ENCODE measurements at regions not wholly inside any gene's neighbourhood (a gene's known extent, or its start where the extent isn't known, plus 50 kb on each side); places are given as distances from the start of the nearest gene placed in this dataset.

GRCh38 chr16:35308674-35309073 lies 1849.3 kb downstream of the TP53TG3F start:
- Histone ChIP-seq H3K4me3 (no peak overlapping the region), H3K79me2 (ENCODE audit: insufficient read depth) (no peaks in the 10 kb centered on the region), H3K27ac (no peak overlapping the region), H3K4me2 (ENCODE audit: unreplicated experiment) (no peak overlapping the region), H3K36me3 (ENCODE audit: low read depth) (no peaks in the 10 kb centered on the region), H3K4me1 (ENCODE audit: insufficient read depth) (no peaks in the 10 kb centered on the region), H3K9me2 (ENCODE audit: insufficient read depth) (no peaks in the 10 kb centered on the region), H4K20me1 (ENCODE audit: insufficient read depth) (no peaks in the 10 kb centered on the region), H3K9me3 (ENCODE audit: low read depth) (no peaks in the 10 kb centered on the region), H3F3A (ENCODE audit: insufficient read depth) (no peaks in the 10 kb centered on the region), H3K27me3 (replicated peaks; ENCODE audit: insufficient read depth) (no peaks in the 10 kb centered on the region), H3K9ac (no peak overlapping the region), H2AFZ (no peak overlapping the region)
- TF ChIP-seq EZH2 (IDR thresholded peaks at IDR 0.05; ENCODE audit: insufficient read depth, poor library complexity, severe bottlenecking) (no peak), EZH2phosphoT487 (IDR thresholded peaks at IDR 0.05; ENCODE audit: insufficient read depth, low read depth) (no peak)
- 24 to 28% methylated on average over 5 of the region's 5 CpGs for WGBS, 2 experiments (ENCODE audit: low coverage in 1 of 2, low lambda C conversion rate in 2 of 2, missing lambda C conversion rate in 2 of 2)
- in situ Hi-C loops (cut with MboI), result no loop called here
- no peak for DNase-seq

- no peaks in the 10 kb centered on the region for H3K9me3 ChIP-seq (ENCODE audit: low read depth)
- no peaks in the 10 kb centered on the region for H3K79me2 ChIP-seq (ENCODE audit: insufficient read depth)
- in situ Hi-C loops (cut with MboI), result no loop called here
- H3K9ac ChIP-seq, result no peak overlapping the region
- no peaks in the 10 kb centered on the region for H4K20me1 ChIP-seq (ENCODE audit: insufficient read depth)
- H3K27ac ChIP-seq, result no peak overlapping the region
- no peaks in the 10 kb centered on the region for H3K27me3 ChIP-seq (replicated peaks; ENCODE audit: insufficient read depth)
- WGBS, 2 experiments (ENCODE audit: low coverage in 1 of 2, low lambda C conversion rate in 2 of 2, missing lambda C conversion rate in 2 of 2), result 36 to 43% methylated on average over 3 of the region's 3 CpGs
- no peak overlapping the region for H3K4me3 ChIP-seq
- no peaks in the 10 kb centered on the region for H3F3A ChIP-seq (ENCODE audit: insufficient read depth)
- no peak overlapping the region for H3K4me2 ChIP-seq (ENCODE audit: unreplicated experiment)
- no peak for DNase-seq
- no peaks in the 10 kb centered on the region for H3K9me2 ChIP-seq (ENCODE audit: insufficient read depth)
- H3K36me3 ChIP-seq (ENCODE audit: low read depth), result no peaks in the 10 kb centered on the region
- TF ChIP-seq EZH2phosphoT487 (IDR thresholded peaks at IDR 0.05; ENCODE audit: insufficient read depth, low read depth) (no peak), EZH2 (IDR thresholded peaks at IDR 0.05; ENCODE audit: insufficient read depth, poor library complexity, severe bottlenecking) (no peak)
- H3K4me1 ChIP-seq (ENCODE audit: insufficient read depth), result no peaks in the 10 kb centered on the region
- no peak overlapping the region for H2AFZ ChIP-seq
Observed at GRCh38 chr16:35310999-35311398, 1851.6 kb downstream of the TP53TG3F start.

- Histone ChIP-seq H3K27me3 (replicated peaks; ENCODE audit: insufficient read depth) (no peaks in the 10 kb centered on the region), H3K4me3 (no peak overlapping the region), H3K9ac (no peak overlapping the region), H3K9me3 (ENCODE audit: low read depth) (no peaks in the 10 kb centered on the region), H3K4me1 (ENCODE audit: insufficient read depth) (no peaks in the 10 kb centered on the region), H3K4me2 (ENCODE audit: unreplicated experiment) (no peak overlapping the region), H4K20me1 (ENCODE audit: insufficient read depth) (no peaks in the 10 kb centered on the region), H3K79me2 (ENCODE audit: insufficient read depth) (no peaks in the 10 kb centered on the region), H3K9me2 (ENCODE audit: insufficient read depth) (no peaks in the 10 kb centered on the region), H3F3A (ENCODE audit: insufficient read depth) (no peaks in the 10 kb centered on the region), H2AFZ (no peak overlapping the region), H3K27ac (no peak overlapping the region), H3K36me3 (ENCODE audit: low read depth) (no peaks in the 10 kb centered on the region)
- WGBS, 2 experiments (ENCODE audit: low coverage in 1 of 2, low lambda C conversion rate in 2 of 2, missing lambda C conversion rate in 2 of 2), result 34 to 39% methylated on average over 10 of the region's 10 CpGs
- no peak for DNase-seq
- TF ChIP-seq EZH2phosphoT487 (IDR thresholded peaks at IDR 0.05; ENCODE audit: insufficient read depth, low read depth) (no peak), EZH2 (IDR thresholded peaks at IDR 0.05; ENCODE audit: insufficient read depth, poor library complexity, severe bottlenecking) (no peak)
- in situ Hi-C loops (cut with MboI), result no loop called here
Observed at GRCh38 chr16:35311475-35311874, 1852.1 kb downstream of the TP53TG3F start.

DNA sequence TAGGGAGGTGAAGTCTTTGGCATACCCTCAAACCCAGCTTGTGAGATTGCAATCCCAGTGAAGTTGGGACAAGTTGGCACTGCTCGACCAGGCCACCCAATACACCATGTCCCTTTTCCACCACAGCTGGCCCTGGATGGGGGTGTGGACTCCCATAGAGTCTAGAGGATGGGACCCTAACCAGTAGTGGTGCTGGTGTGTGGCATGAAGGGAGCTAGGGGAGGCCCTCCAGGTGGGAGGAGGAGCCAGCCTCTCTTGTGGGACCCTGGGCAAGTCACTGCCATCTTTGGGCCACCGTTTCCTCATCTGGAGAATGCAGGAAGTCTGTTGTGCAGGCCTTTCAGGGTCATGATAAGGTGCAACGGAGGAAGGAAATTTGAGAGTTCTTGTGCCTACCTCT lies 1854.9 kb downstream of the TP53TG3F start:
- H3K27me3 ChIP-seq (replicated peaks; ENCODE audit: insufficient read depth), result no peaks in the 10 kb centered on the region
- no peaks in the 10 kb centered on the region for H4K20me1 ChIP-seq (ENCODE audit: insufficient read depth)
- no peak overlapping the region for H3K27ac ChIP-seq
- H3K4me3 ChIP-seq, result no peak overlapping the region
- H3K9ac ChIP-seq, result no peak overlapping the region
- H3F3A ChIP-seq (ENCODE audit: insufficient read depth), result no peaks in the 10 kb centered on the region
- in situ Hi-C loops (cut with MboI), result no loop called here
- no peaks in the 10 kb centered on the region for H3K79me2 ChIP-seq (ENCODE audit: insufficient read depth)
- no peak overlapping the region for H3K4me2 ChIP-seq (ENCODE audit: unreplicated experiment)
- no peaks in the 10 kb centered on the region for H3K9me2 ChIP-seq (ENCODE audit: insufficient read depth)
- H2AFZ ChIP-seq, result no peak overlapping the region
- no peaks in the 10 kb centered on the region for H3K36me3 ChIP-seq (ENCODE audit: low read depth)
- DNase-seq, result no peak
- no peaks in the 10 kb centered on the region for H3K9me3 ChIP-seq (ENCODE audit: low read depth)
- no peak for TF ChIP-seq EZH2phosphoT487 (IDR thresholded peaks at IDR 0.05; ENCODE audit: insufficient read depth, low read depth)
- no peak for TF ChIP-seq EZH2 (IDR thresholded peaks at IDR 0.05; ENCODE audit: insufficient read depth, poor library complexity, severe bottlenecking)
- 9 to 12% methylated on average over 3 of the region's 3 CpGs for WGBS, 2 experiments (ENCODE audit: low coverage in 1 of 2, low lambda C conversion rate in 2 of 2, missing lambda C conversion rate in 2 of 2)
- H3K4me1 ChIP-seq (ENCODE audit: insufficient read depth), result no peaks in the 10 kb centered on the region

All from GM23248 (cell line).